ENCODE measurements at regions not wholly inside any gene's neighbourhood (a gene's known extent, or its start where the extent isn't known, plus 50 kb on each side); places are given as distances from the start of the nearest gene placed in this dataset.

GRCh38 chr13:57036290-57036689, 104.4 kb upstream of the PRR20A start (continued):
- no peak for TF ChIP-seq CHD7 (IDR thresholded peaks at IDR 0.05; ENCODE audit: insufficient replicate concordance, low read length)
- TF ChIP-seq RBBP5 (IDR thresholded peaks at IDR 0.05; ENCODE audit: borderline replicate concordance, low read depth, low read length) = no peak
- no peak for TF ChIP-seq BACH1 (IDR thresholded peaks at IDR 0.05; ENCODE audit: low read length)
- no peak for TF ChIP-seq CTBP2 (IDR thresholded peaks at IDR 0.05; ENCODE audit: borderline replicate concordance, insufficient read depth, insufficient read length, low read length)
- no peak for TF ChIP-seq TAF1 (IDR thresholded peaks at IDR 0.05; ENCODE audit: low read depth, low read length)
- no peak for TF ChIP-seq ATF3 (IDR thresholded peaks at IDR 0.05; ENCODE audit: insufficient read depth, low read depth, low read length)
- no peak for TF ChIP-seq PHF8 (conservative IDR thresholded peaks at IDR 0.05; ENCODE audit: low read depth, low read length)

Data from H1 (cell line).